Mammary epithelial cell (primary cell): ENCODE measurements at regions not wholly inside any gene's neighbourhood (a gene's known extent, or its start where the extent isn't known, plus 50 kb on each side); places are given as distances from the start of the nearest gene placed in this dataset.

Source experiments
- EZH2 ChIP-seq: IDR thresholded peaks from 2 replicates; pipeline ENCODE4 v1.6.1; 2012; ENCODE audit warnings: low read length, inconsistent platforms, borderline replicate concordance
- TF ChIP-seq, protein P1 (sequence below), 2 donors: IDR thresholded peaks in 1 of 2; conservative IDR thresholded peaks in 1 of 2; 2 replicates each; pipeline ENCODE4 v1.5.1; 2011 to 2012; ENCODE audit warnings: inconsistent platforms in 2 of 2, low read length in 2 of 2, mild to moderate bottlenecking in 2 of 2, control low read depth in 1 of 2, low read depth in 1 of 2; ENCODE audit not compliant: insufficient read depth in 1 of 2; ENCODE audit errors: extremely low read depth in 1 of 2

DNA sequence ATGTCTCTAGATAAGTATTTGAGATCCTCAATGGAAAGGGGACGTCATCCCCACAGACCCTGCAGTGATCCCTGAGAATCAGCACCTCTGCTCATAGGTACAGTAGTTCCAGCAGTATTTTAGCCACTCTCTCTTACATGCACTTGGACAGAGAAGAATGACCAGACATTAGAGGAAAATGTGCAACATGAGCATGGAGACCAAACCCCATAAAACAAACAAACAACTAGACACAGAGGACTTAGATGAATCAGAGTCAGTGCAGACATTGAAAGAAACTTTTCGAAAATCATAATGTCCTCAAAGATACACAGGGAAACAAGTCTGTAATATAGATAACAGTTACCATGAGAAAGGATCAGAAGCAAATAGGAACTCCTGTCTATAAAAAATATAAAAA lies 108.2 kb downstream of the LYPLAL1 start:
- TF ChIP-seq, protein P1, sequence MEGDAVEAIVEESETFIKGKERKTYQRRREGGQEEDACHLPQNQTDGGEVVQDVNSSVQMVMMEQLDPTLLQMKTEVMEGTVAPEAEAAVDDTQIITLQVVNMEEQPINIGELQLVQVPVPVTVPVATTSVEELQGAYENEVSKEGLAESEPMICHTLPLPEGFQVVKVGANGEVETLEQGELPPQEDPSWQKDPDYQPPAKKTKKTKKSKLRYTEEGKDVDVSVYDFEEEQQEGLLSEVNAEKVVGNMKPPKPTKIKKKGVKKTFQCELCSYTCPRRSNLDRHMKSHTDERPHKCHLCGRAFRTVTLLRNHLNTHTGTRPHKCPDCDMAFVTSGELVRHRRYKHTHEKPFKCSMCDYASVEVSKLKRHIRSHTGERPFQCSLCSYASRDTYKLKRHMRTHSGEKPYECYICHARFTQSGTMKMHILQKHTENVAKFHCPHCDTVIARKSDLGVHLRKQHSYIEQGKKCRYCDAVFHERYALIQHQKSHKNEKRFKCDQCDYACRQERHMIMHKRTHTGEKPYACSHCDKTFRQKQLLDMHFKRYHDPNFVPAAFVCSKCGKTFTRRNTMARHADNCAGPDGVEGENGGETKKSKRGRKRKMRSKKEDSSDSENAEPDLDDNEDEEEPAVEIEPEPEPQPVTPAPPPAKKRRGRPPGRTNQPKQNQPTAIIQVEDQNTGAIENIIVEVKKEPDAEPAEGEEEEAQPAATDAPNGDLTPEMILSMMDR (conservative IDR thresholded peaks at IDR 0.05 in 1 of 2, IDR thresholded peaks at IDR 0.05 in 1 of 2; ENCODE audit: extremely low read depth in 1 of 2, insufficient read depth in 1 of 2, low read depth in 1 of 2, low read length in 2 of 2), result no peak
- no peak for TF ChIP-seq EZH2
